GM12878 (cell line): ENCODE measurements at regions not wholly inside any gene's neighbourhood (a gene's known extent, or its start where the extent isn't known, plus 50 kb on each side); places are given as distances from the start of the nearest gene placed in this dataset.

Experiments
- ASH2L ChIP-seq: fragments of 300-600, 200-600 bp; sonication (generic); IDR thresholded peaks from 2 replicates; pipeline ENCODE4 v1.6.1; 2017; ENCODE audit warnings: low read depth, mild to moderate bottlenecking, borderline replicate concordance
- CTCF ChIP-seq, 3 experiments: IDR thresholded peaks in 2 of 3; conservative IDR thresholded peaks in 1 of 3; 2 replicates each; pipeline ENCODE4 v1.5.1; 2011; ENCODE audit warnings: low read depth in 3 of 3, low read length in 3 of 3, mild to moderate bottlenecking in 3 of 3, control low read depth in 2 of 3, moderate library complexity in 2 of 3, inconsistent platforms in 1 of 3, mixed read lengths in 1 of 3; ENCODE audit not compliant: control insufficient read depth in 2 of 3, insufficient read depth in 1 of 3; ENCODE audit errors: extremely low read depth in 1 of 3
- ELK1 ChIP-seq: IDR thresholded peaks from 2 replicates; pipeline ENCODE4 v1.6.1; 2012; ENCODE audit warnings: low read depth, low read length, improper control_type of control experiment
- EP300 ChIP-seq, 2 experiments: fragments of 150-350 bp in 1 of 2; IDR thresholded peaks; 2 replicates each; pipeline ENCODE4 v1.6.1; 2011 to 2012; ENCODE audit warnings: low read depth in 2 of 2, low read length in 2 of 2, borderline replicate concordance in 1 of 2, improper control_type of control experiment in 1 of 2, inconsistent platforms in 1 of 2; ENCODE audit not compliant: control insufficient read depth in 1 of 2
- EZH2 ChIP-seq: IDR thresholded peaks from 2 replicates; pipeline ENCODE4 v1.6.1; 2012; ENCODE audit warnings: low read depth, mild to moderate bottlenecking, control low read depth, inconsistent platforms, low read length, borderline replicate concordance; ENCODE audit not compliant: control insufficient read depth
- MAX ChIP-seq: IDR thresholded peaks from 2 replicates; pipeline ENCODE4 v1.6.1; 2012; ENCODE audit warnings: low read depth, low read length, improper control_type of control experiment
- PML ChIP-seq: IDR thresholded peaks from 2 replicates; pipeline ENCODE4 v1.6.1; 2012; ENCODE audit warnings: low read length, inconsistent platforms
- POLR2AphosphoS2 ChIP-seq: IDR thresholded peaks from 2 replicates; pipeline ENCODE4 v1.6.1; 2011; ENCODE audit warnings: low read depth, mild to moderate bottlenecking, low read length, improper control_type of control experiment, moderate library complexity
- POLR2AphosphoS5 ChIP-seq: IDR thresholded peaks from 2 replicates; pipeline ENCODE4 v1.6.1; 2011; ENCODE audit warnings: mild to moderate bottlenecking, low read length, inconsistent platforms
- RAD51 ChIP-seq: fragments of 450-650 bp; IDR thresholded peaks from 2 replicates; pipeline ENCODE4 v1.6.1; 2016; ENCODE audit warnings: moderate library complexity, mild to moderate bottlenecking, inconsistent platforms
- RELA ChIP-seq: fragments of 450-650 bp; IDR thresholded peaks from 2 replicates; pipeline ENCODE4 v1.8.0; 2014; ENCODE audit warnings: borderline replicate concordance; ENCODE audit not compliant: partially characterized antibody
- TCF12 ChIP-seq: IDR thresholded peaks from 2 replicates; pipeline ENCODE4 v1.6.1; 2011; ENCODE audit warnings: low read depth, mild to moderate bottlenecking, low read length
- USF2 ChIP-seq: IDR thresholded peaks from 2 replicates; pipeline ENCODE4 v1.6.1; 2011; ENCODE audit warnings: low read depth, low read length, improper control_type of control experiment, borderline replicate concordance

GRCh38 chr6:4242601-4243000 lies 107.2 kb upstream of the ECI2 start:
- TF ChIP-seq CTCF (IDR thresholded peaks at IDR 0.05 in 2 of 3, conservative IDR thresholded peaks at IDR 0.05 in 1 of 3; ENCODE audit: control insufficient read depth in 2 of 3, extremely low read depth in 1 of 3, insufficient read depth in 1 of 3, low read depth in 3 of 3, low read length in 3 of 3) (no peak), RELA (no peak), PML (no peak), EZH2 (no peak), MAX (no peak), ELK1 (no peak), EP300 (IDR thresholded peaks at IDR 0.05; ENCODE audit: borderline replicate concordance in 1 of 2, control insufficient read depth in 1 of 2, low read depth in 2 of 2, low read length in 2 of 2) (no peak), POLR2AphosphoS5 (no peak), POLR2AphosphoS2 (no peak), ASH2L (no peak), USF2 (no peak), RAD51 (no peak), TCF12 (no peak)
